ENCODE measurements at regions not wholly inside any gene's neighbourhood (a gene's known extent, or its start where the extent isn't known, plus 50 kb on each side); places are given as distances from the start of the nearest gene placed in this dataset.

GRCh38 chr22:46026899-46027210, 49.9 kb upstream of the WNT7B start:
- no peak for TF ChIP-seq CTCF (IDR thresholded peaks at IDR 0.05; ENCODE audit: low read depth, low read length)
- H3K4me3 ChIP-seq (ENCODE audit: low read depth, low read length) = peak overlapping the region; percentile 39

- peak overlapping the region; percentile 39 for H3K4me3 ChIP-seq (ENCODE audit: low read depth, low read length)
- TF ChIP-seq CTCF (IDR thresholded peaks at IDR 0.05; ENCODE audit: low read depth, low read length) = no peak
Measured at GRCh38 chr22:46027211-46028105, 50.5 kb upstream of the WNT7B start.

GRCh38 chr22:46028106-46028991, 51.4 kb upstream of the WNT7B start:
- no peak overlapping the region for H3K4me3 ChIP-seq (ENCODE audit: low read depth, low read length)

GRCh38 chr22:46029036-46029435, 52.1 kb upstream of the WNT7B start:
- TF ChIP-seq CTCF (IDR thresholded peaks at IDR 0.05; ENCODE audit: low read depth, low read length) = no peak
- no peak overlapping the region for H3K4me3 ChIP-seq (ENCODE audit: low read depth, low read length)

More at GRCh38 chr22:46028106-46028991, 51.4 kb upstream of the WNT7B start:
- TF ChIP-seq CTCF (IDR thresholded peaks at IDR 0.05; ENCODE audit: low read depth, low read length) = no peak

GRCh38 chr22:46029574-46030200, 52.7 kb upstream of the WNT7B start:
- no peak overlapping the region for H3K4me3 ChIP-seq (ENCODE audit: low read depth, low read length)
- TF ChIP-seq CTCF (IDR thresholded peaks at IDR 0.05; ENCODE audit: low read depth, low read length) = no peak

GRCh38 chr22:46030231-46030880, 53.4 kb upstream of the WNT7B start:
- TF ChIP-seq CTCF (IDR thresholded peaks at IDR 0.05; ENCODE audit: low read depth, low read length) = no peak
- H3K4me3 ChIP-seq (ENCODE audit: low read depth, low read length) = no peak overlapping the region
